SJSA1 (cell line): ENCODE measurements at regions not wholly inside any gene's neighbourhood (a gene's known extent, or its start where the extent isn't known, plus 50 kb on each side); places are given as distances from the start of the nearest gene placed in this dataset.

ENCODE experiments used
- DNase-seq, 2 experiments: peaks; one replicate each; pipeline ENCODE4 v3.0.0-alpha.2; 2015 to 2020; ENCODE audit warnings: low spot score in 2 of 2, low read depth in 1 of 2
- H3K27ac ChIP-seq: fragments of 250-450 bp; sonication (Bioruptor Pico); 2 replicates; pipeline ENCODE4 v1.5.1; 2020; ENCODE audit warnings: mild to moderate bottlenecking, moderate library complexity
- H3K27me3 ChIP-seq: fragments of 250-450 bp; sonication (Bioruptor Pico); replicated peaks from 2 replicates; pipeline ENCODE4 v1.5.1; 2020; ENCODE audit warnings: mild to moderate bottlenecking, moderate library complexity
- H3K36me3 ChIP-seq: fragments of 250-450 bp; sonication (Bioruptor Pico); 2 replicates; pipeline ENCODE4 v1.5.1; 2020; ENCODE audit warnings: mild to moderate bottlenecking
- H3K4me1 ChIP-seq: fragments of 250-450 bp; sonication (Bioruptor Pico); replicated peaks from 2 replicates; pipeline ENCODE4 v1.6.1; 2021; ENCODE audit warnings: mild to moderate bottlenecking
- H3K4me3 ChIP-seq: fragments of 250-450 bp; sonication (Bioruptor Pico); 2 replicates; pipeline ENCODE4 v1.5.1; 2020; ENCODE audit warnings: mild to moderate bottlenecking
- H3K9me3 ChIP-seq: fragments of 250-450 bp; sonication (Bioruptor Pico); replicated peaks from 2 replicates; pipeline ENCODE4 v1.5.1; 2020; ENCODE audit warnings: mild to moderate bottlenecking

GRCh38 chr10:54962134-54962900 is 161.3 kb upstream of the PCDH15 start:
- Histone ChIP-seq H3K4me1 (no peaks in the 10 kb centered on the region), H3K4me3 (no peak overlapping the region), H3K9me3 (0 out of 2 replicates have a peak, but pooled peaks cover 2% of the 10 kb centered on the region), H3K36me3 (no peaks in the 10 kb centered on the region), H3K27me3 (no peaks in the 10 kb centered on the region), H3K27ac (no peak overlapping the region)
- DNase-seq, result no peak

GRCh38 chr10:54961040-54961439 is 160.0 kb upstream of the PCDH15 start:
- Histone ChIP-seq H3K9me3 (0 out of 2 replicates have a peak, but pooled peaks cover 2% of the 10 kb centered on the region), H3K36me3 (no peaks in the 10 kb centered on the region)
- no peak for DNase-seq

GRCh38 chr10:54958844-54959243 is 157.8 kb upstream of the PCDH15 start:
- no peaks in the 10 kb centered on the region for H3K4me1 ChIP-seq
- H3K27ac ChIP-seq, result no peak overlapping the region
- H3K36me3 ChIP-seq, result no peaks in the 10 kb centered on the region
- H3K9me3 ChIP-seq, result 0 out of 2 replicates have a peak, but pooled peaks cover 2% of the 10 kb centered on the region
- DNase-seq, result no peak
- H3K27me3 ChIP-seq, result no peaks in the 10 kb centered on the region
- no peak overlapping the region for H3K4me3 ChIP-seq

More at GRCh38 chr10:54961040-54961439, 160.0 kb upstream of the PCDH15 start:
- Histone ChIP-seq H3K27ac (no peak overlapping the region), H3K27me3 (no peaks in the 10 kb centered on the region), H3K4me1 (no peaks in the 10 kb centered on the region), H3K4me3 (no peak overlapping the region)

DNA sequence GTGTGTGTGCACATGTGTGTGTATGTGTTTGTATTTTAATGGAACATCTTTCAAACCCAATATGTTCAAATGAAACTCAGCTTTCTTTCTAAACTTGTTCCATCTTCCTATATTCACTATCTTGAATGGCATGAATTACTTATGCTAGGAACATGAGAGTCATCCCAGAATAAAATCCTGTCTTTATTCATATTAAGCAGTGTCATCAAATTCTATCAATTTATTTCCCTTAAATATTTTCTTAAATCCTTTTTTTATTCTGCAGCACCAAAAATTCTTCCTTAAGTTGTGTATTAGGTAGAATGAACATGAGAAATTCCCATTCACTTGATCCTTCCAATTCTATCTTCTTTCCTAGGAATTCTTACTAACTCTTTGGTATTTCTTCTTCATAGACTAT is 146.6 kb upstream of the PCDH15 start:
- no peak overlapping the region for H3K4me3 ChIP-seq
- DNase-seq, result no peak
- no peak overlapping the region for H3K27ac ChIP-seq
- 0 out of 2 replicates have a peak, but pooled peaks cover 3% of the 10 kb centered on the region for H3K9me3 ChIP-seq
- H3K27me3 ChIP-seq, result no peaks in the 10 kb centered on the region
- H3K36me3 ChIP-seq, result no peaks in the 10 kb centered on the region
- no peaks in the 10 kb centered on the region for H3K4me1 ChIP-seq

DNA sequence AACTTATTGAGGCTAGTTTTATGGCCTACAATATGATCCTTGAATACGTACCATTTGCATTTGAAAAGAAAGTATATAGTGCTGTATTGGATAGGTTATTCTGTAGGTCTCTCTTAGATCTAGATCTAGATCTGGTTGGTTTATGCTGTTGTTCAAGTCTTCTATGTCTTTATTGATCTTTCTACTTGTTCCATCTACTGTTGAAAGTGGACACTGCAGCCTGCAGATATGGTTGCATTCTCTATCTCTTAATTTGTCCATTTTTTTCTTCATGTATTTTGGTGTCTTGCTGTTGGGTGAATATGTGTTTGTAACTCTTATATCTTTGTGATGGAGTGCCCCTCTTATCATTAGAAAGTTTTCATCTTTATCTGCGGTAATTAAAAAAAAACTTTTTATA is 139.4 kb upstream of the PCDH15 start:
- H3K27ac ChIP-seq, result no peak overlapping the region
- H3K4me1 ChIP-seq, result no peaks in the 10 kb centered on the region
- no peaks in the 10 kb centered on the region for H3K9me3 ChIP-seq
- no peaks in the 10 kb centered on the region for H3K36me3 ChIP-seq
- no peak overlapping the region for H3K4me3 ChIP-seq
- no peaks in the 10 kb centered on the region for H3K27me3 ChIP-seq
- no peak for DNase-seq

- Histone ChIP-seq H3K36me3 (no peaks in the 10 kb centered on the region), H3K27me3 (no peaks in the 10 kb centered on the region), H3K9me3 (peaks cover 5% of the 10 kb centered on the region; the same call in 1 of the 2 replicates), H3K4me1 (no peaks in the 10 kb centered on the region), H3K27ac (no peak overlapping the region), H3K4me3 (no peak overlapping the region)
- no peak for DNase-seq
Measured at GRCh38 chr10:54914049-54914448, 113.0 kb upstream of the PCDH15 start.

DNA sequence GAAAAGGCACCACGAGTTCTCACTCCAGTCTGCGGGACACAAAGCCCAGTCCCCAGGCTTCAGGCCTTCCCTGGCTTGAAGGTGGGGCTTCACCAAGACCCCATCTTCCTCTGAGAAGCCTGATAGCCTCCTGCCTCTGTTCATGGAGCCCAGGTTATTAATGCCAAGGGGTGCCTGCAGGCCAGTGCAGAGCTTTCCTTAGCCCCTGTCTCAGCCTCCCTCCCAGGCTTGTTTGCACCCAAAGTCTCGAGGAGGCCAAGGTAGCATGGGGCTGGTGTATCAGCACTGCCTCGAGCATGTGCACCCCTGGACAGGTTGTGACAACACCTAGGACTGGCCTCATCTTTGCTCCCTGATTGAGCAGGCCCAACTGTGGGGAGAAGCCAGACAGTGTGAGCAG is 108.1 kb upstream of the PCDH15 start:
- no peaks in the 10 kb centered on the region for H3K27me3 ChIP-seq
- no peak overlapping the region for H3K4me3 ChIP-seq
- no peaks in the 10 kb centered on the region for H3K36me3 ChIP-seq
- no peak overlapping the region for H3K27ac ChIP-seq
- DNase-seq, result no peak
- peaks cover 6% of the 10 kb centered on the region; the same call in 1 of the 2 replicates for H3K9me3 ChIP-seq
- H3K4me1 ChIP-seq, result no peaks in the 10 kb centered on the region

DNA sequence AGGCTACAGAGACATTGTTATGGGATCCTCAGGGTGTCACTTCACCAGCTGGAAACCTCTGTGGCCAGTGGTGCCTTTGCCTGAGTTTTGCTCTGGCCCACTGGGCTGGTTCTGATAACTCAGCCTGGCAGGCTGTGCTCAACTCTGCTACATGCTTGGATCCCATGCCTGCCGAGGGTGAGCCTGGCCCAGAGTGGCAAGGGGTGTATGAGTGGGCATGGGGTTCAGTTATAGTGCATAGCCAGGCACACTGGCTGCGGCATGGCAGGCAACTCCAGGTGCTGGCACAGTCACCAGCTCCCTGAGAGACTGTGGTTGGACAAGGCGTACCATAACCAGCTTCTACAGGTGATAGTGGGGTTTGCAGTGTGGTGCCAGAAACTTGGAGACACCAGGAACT is 107.0 kb upstream of the PCDH15 start:
- H3K4me1 ChIP-seq, result no peaks in the 10 kb centered on the region
- H3K4me3 ChIP-seq, result no peak overlapping the region
- no peak for DNase-seq
- H3K27ac ChIP-seq, result no peak overlapping the region
- H3K27me3 ChIP-seq, result no peaks in the 10 kb centered on the region
- H3K9me3 ChIP-seq, result peaks cover 6% of the 10 kb centered on the region
- no peaks in the 10 kb centered on the region for H3K36me3 ChIP-seq

DNA sequence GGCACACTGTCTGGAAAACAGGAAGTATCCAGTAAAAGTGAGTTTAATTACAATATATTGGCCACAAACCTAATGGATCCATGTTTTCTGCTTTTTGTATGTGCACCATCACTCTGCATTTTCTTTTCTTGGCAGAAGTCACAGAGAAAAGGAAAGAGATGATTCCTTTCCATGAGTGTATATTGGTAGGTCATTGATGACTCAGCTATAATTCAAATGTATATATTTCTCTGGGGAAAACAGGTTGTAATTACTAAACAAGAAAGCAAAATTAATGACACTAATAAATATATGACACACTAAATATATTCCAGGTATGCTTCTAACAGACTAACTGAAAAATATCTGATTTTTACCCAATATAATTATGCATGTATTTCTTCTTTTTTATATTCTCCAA is 105.9 kb upstream of the PCDH15 start:
- Histone ChIP-seq H3K4me3 (no peak overlapping the region), H3K27ac (no peak overlapping the region), H3K4me1 (no peaks in the 10 kb centered on the region), H3K9me3 (peaks cover 3% of the 10 kb centered on the region; the same call in 1 of the 2 replicates), H3K36me3 (no peaks in the 10 kb centered on the region), H3K27me3 (no peaks in the 10 kb centered on the region)
- no peak for DNase-seq

GRCh38 chr10:54905578-54906192 is 104.7 kb upstream of the PCDH15 start:
- DNase-seq, result no peak
- Histone ChIP-seq H3K27ac (no peak overlapping the region), H3K9me3 (peaks cover 3% of the 10 kb centered on the region; the same call in 1 of the 2 replicates), H3K36me3 (no peaks in the 10 kb centered on the region), H3K4me3 (no peak overlapping the region), H3K27me3 (no peaks in the 10 kb centered on the region), H3K4me1 (no peaks in the 10 kb centered on the region)

DNA sequence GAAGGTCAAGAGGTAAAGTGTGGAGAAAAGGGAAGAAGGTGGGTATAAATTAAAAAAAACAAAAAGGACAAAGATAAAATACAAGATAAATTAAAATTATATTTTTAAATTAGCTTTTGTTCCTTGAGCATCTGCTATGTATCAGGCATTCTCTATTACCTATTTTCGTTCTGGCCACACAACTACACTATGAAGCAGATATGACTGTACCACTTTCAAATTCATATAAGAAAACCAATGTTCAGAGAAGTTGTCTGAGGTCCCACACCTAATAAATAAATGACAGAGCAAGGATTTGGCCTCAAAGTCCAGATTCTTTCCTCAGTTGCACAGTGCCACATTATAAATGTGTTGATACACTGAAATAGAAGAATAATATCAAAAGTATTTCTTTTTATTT is 103.8 kb upstream of the PCDH15 start:
- no peak overlapping the region for H3K4me3 ChIP-seq
- H3K27me3 ChIP-seq, result no peaks in the 10 kb centered on the region
- no peaks in the 10 kb centered on the region for H3K36me3 ChIP-seq
- H3K9me3 ChIP-seq, result peaks cover 3% of the 10 kb centered on the region; the same call in 1 of the 2 replicates
- no peaks in the 10 kb centered on the region for H3K4me1 ChIP-seq
- no peak overlapping the region for H3K27ac ChIP-seq
- DNase-seq, result no peak

GRCh38 chr10:54903745-54904144 is 102.7 kb upstream of the PCDH15 start:
- no peak overlapping the region for H3K27ac ChIP-seq
- no peaks in the 10 kb centered on the region for H3K4me1 ChIP-seq
- H3K4me3 ChIP-seq, result no peak overlapping the region
- H3K27me3 ChIP-seq, result no peaks in the 10 kb centered on the region
- H3K36me3 ChIP-seq, result no peaks in the 10 kb centered on the region
- DNase-seq, result no peak
- peaks cover 3% of the 10 kb centered on the region; the same call in 1 of the 2 replicates for H3K9me3 ChIP-seq

DNA sequence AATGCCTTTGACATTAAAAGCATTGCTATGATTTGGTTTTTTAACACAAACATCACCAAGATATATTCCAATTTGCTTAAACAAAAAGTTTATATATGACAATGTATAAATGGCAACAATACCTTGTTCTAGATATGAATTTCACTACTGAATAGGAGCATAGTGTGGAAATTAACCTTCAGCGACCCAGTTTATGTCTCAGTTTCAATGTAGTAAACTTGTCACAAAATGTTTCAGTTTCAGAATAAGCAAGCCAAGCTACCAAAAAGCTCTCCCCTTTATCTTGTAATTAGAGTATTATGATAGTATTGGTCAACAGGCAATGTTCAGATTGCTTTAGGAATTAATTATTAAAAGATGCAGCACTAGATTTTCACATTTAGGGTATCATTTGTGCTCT is 99.6 kb upstream of the PCDH15 start:
- Histone ChIP-seq H3K9me3 (no peaks in the 10 kb centered on the region; the same call in 1 of the 2 replicates), H3K4me3 (no peak overlapping the region), H3K36me3 (no peaks in the 10 kb centered on the region), H3K27me3 (no peaks in the 10 kb centered on the region), H3K4me1 (no peaks in the 10 kb centered on the region), H3K27ac (no peak overlapping the region)
- DNase-seq, result no peak

DNA sequence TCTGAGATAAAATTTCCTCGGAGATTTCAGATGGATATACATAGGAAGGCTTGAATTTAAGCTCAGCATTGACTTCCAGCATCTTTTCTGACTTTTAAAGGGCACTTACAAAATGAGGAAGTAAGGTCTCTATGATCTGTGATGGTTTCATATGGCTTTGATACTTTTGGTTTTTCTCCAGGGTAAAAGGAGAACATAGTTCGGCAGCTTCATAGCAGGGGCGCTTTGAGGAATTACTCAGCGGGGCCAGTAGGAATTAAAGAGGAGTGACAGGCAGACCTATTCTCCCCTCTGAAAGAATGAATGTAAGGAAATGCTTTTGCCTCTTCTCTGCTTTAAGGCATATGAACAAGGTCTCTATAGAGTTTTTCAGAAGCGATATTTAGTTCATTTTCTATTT is 80.0 kb upstream of the PCDH15 start:
- no peaks in the 10 kb centered on the region for H3K36me3 ChIP-seq
- no peak overlapping the region for H3K4me3 ChIP-seq
- no peaks in the 10 kb centered on the region for H3K9me3 ChIP-seq
- no peak for DNase-seq
- no peaks in the 10 kb centered on the region for H3K27me3 ChIP-seq
- no peaks in the 10 kb centered on the region for H3K4me1 ChIP-seq
- H3K27ac ChIP-seq, result no peak overlapping the region
